HG02610 (cell line): ENCODE measurements at regions not wholly inside any gene's neighbourhood (a gene's known extent, or its start where the extent isn't known, plus 50 kb on each side); places are given as distances from the start of the nearest gene placed in this dataset.
"Not testable (repeated sequence)": the region's sequence is repeated elsewhere in the genome, so short reads cannot be mapped to it uniquely, and the experiment has no call there.

Source experiments
- ATAC-seq: cut with Tn5 transposase; IDR thresholded peaks from one replicate; pipeline ENCODE4 v1.9.1; 2021; ENCODE audit warnings: mild to moderate bottlenecking, moderate library complexity; ENCODE audit not compliant: unreplicated experiment

GRCh38 chr3:96319166-96319565, 495.2 kb upstream of the EPHA6 start:
- no peak for ATAC-seq

- no peak for ATAC-seq
Observed at GRCh38 chr3:96324087-96324486, 490.3 kb upstream of the EPHA6 start.

- no peak for ATAC-seq
Observed at GRCh38 chr3:96330795-96331194, 483.6 kb upstream of the EPHA6 start.

GRCh38 chr3:96331341-96331740, 483.1 kb upstream of the EPHA6 start:
- no peak for ATAC-seq

GRCh38 chr3:96334779-96335178, 479.6 kb upstream of the EPHA6 start:
- no peak for ATAC-seq

- no peak for ATAC-seq
Observed at GRCh38 chr3:96347289-96347688, 467.1 kb upstream of the EPHA6 start.

- not testable (repeated sequence) for ATAC-seq
Observed at GRCh38 chr3:96351598-96351997, 462.8 kb upstream of the EPHA6 start.

GRCh38 chr3:96354106-96354505, 460.3 kb upstream of the EPHA6 start:
- no peak for ATAC-seq

- no peak for ATAC-seq
Observed at GRCh38 chr3:96354742-96355141, 459.7 kb upstream of the EPHA6 start.

- no peak for ATAC-seq
Observed at GRCh38 chr3:96361241-96361640, 453.2 kb upstream of the EPHA6 start.

GRCh38 chr3:96370637-96371036, 443.8 kb upstream of the EPHA6 start:
- ATAC-seq, result no peak

- no peak for ATAC-seq
Observed at GRCh38 chr3:96410006-96410730, 404.2 kb upstream of the EPHA6 start.

- ATAC-seq, result no peak
Observed at GRCh38 chr3:96416549-96417255, 397.7 kb upstream of the EPHA6 start.

- no peak for ATAC-seq
Observed at GRCh38 chr3:96428097-96428496, 386.3 kb upstream of the EPHA6 start.

- ATAC-seq, result peak; percentile 71
Observed at GRCh38 chr3:96430079-96430478, 384.3 kb upstream of the EPHA6 start.

- no peak for ATAC-seq
Observed at GRCh38 chr3:96434651-96435050, 379.7 kb upstream of the EPHA6 start.

- no peak for ATAC-seq
Observed at GRCh38 chr3:96449346-96449745, 365.0 kb upstream of the EPHA6 start.

GRCh38 chr3:96449803-96450202, 364.6 kb upstream of the EPHA6 start:
- ATAC-seq, result no peak

GRCh38 chr3:96450699-96451098, 363.7 kb upstream of the EPHA6 start:
- ATAC-seq, result no peak

- ATAC-seq, result no peak
Observed at GRCh38 chr3:96465521-96465920, 348.9 kb upstream of the EPHA6 start.

GRCh38 chr3:96466441-96466840, 348.0 kb upstream of the EPHA6 start:
- ATAC-seq, result no peak

- no peak for ATAC-seq
Observed at GRCh38 chr3:96467639-96468038, 346.8 kb upstream of the EPHA6 start.

GRCh38 chr3:96478496-96478895, 335.9 kb upstream of the EPHA6 start:
- no peak for ATAC-seq
